ENCODE measurements at regions not wholly inside any gene's neighbourhood (a gene's known extent, or its start where the extent isn't known, plus 50 kb on each side); places are given as distances from the start of the nearest gene placed in this dataset.

- Histone ChIP-seq H3K79me2 (ENCODE audit: insufficient read depth, low read length) (no peaks in the 10 kb centered on the region), H3K4me1 (ENCODE audit: control insufficient read depth in 1 of 2, insufficient read depth in 2 of 2, low read length in 2 of 2) (no peaks in the 10 kb centered on the region), H4K20me1 (ENCODE audit: insufficient read depth, low read length) (no peaks in the 10 kb centered on the region), H3K4me2 (replicated peaks; ENCODE audit: extremely low read depth, low read length, poor library complexity, severe bottlenecking) (no peak overlapping the region), H3K9ac (ENCODE audit: insufficient read depth, low read length, poor library complexity, severe bottlenecking) (no peak overlapping the region), H3K4me3 (replicated peaks in 1 of 3; ENCODE audit: low read depth in 2 of 3, low read length in 3 of 3) (no peak overlapping the region), H2AFZ (ENCODE audit: insufficient read depth, low read depth, low read length, poor library complexity, severe bottlenecking) (no peak overlapping the region), H3K27ac (ENCODE audit: low read depth in 1 of 2, low read length in 2 of 2) (no peak overlapping the region), H3K9me3 (replicated peaks in 1 of 2; ENCODE audit: control insufficient read depth in 1 of 2, insufficient read depth in 1 of 2, low read length in 2 of 2) (no peaks in the 10 kb centered on the region), H3K27me3 (ENCODE audit: control insufficient read depth in 2 of 2, insufficient read depth in 2 of 2, low read length in 2 of 2) (no peaks in the 10 kb centered on the region), H3K36me3 (replicated peaks in 1 of 2; ENCODE audit: control insufficient read depth in 1 of 2, insufficient read depth in 2 of 2, low read length in 2 of 2) (no peaks in the 10 kb centered on the region)
- no peak overlapping the region for H3K4me3 Mint-ChIP-seq
- H3K27ac Mint-ChIP-seq = no peak overlapping the region
- no peak for TF ChIP-seq CTCF (IDR thresholded peaks at IDR 0.05)
- H3K36me3 Mint-ChIP-seq = no peaks in the 10 kb centered on the region
- intact Hi-C loops (cut with micrococcal nuclease) = no loop called here
- H3K4me1 Mint-ChIP-seq = no peaks in the 10 kb centered on the region
- peaks cover 0 to 3% (median 0%) of the 10 kb centered on the region in 7 donors for H3K9me3 Mint-ChIP-seq
- no peaks in the 10 kb centered on the region for H3K27me3 Mint-ChIP-seq (ENCODE audit: low read depth in 3 of 3)
- no CpG with 5 or more reads among the region's 5 CpGs for WGBS (ENCODE audit: insufficient coverage)
- no peak for DNase-seq
These were observed 261.2 kb downstream of the CBLL2 start for GRCh38 chrX:22533898-22534297.

GRCh38 chrX:22534643-22535042 lies 261.9 kb downstream of the CBLL2 start:
- no peak overlapping the region for H3K9ac ChIP-seq (ENCODE audit: insufficient read depth, low read length, poor library complexity, severe bottlenecking)
- H3K4me3 ChIP-seq (replicated peaks in 1 of 3; ENCODE audit: low read depth in 2 of 3, low read length in 3 of 3) = no peak overlapping the region
- H2AFZ ChIP-seq (ENCODE audit: insufficient read depth, low read depth, low read length, poor library complexity, severe bottlenecking) = no peak overlapping the region
- no peaks in the 10 kb centered on the region for H3K4me1 ChIP-seq (ENCODE audit: control insufficient read depth in 1 of 2, insufficient read depth in 2 of 2, low read length in 2 of 2)
- intact Hi-C loops (cut with micrococcal nuclease) = no loop called here
- no peaks in the 10 kb centered on the region for H3K4me1 Mint-ChIP-seq
- H3K27ac ChIP-seq (ENCODE audit: low read depth in 1 of 2, low read length in 2 of 2) = no peak overlapping the region
- H3K9me3 ChIP-seq (replicated peaks in 1 of 2; ENCODE audit: control insufficient read depth in 1 of 2, insufficient read depth in 1 of 2, low read length in 2 of 2) = no peaks in the 10 kb centered on the region
- H3K27me3 Mint-ChIP-seq (ENCODE audit: low read depth in 3 of 3) = no peaks in the 10 kb centered on the region
- no peaks in the 10 kb centered on the region for H3K36me3 ChIP-seq (replicated peaks in 1 of 2; ENCODE audit: control insufficient read depth in 1 of 2, insufficient read depth in 2 of 2, low read length in 2 of 2)
- H4K20me1 ChIP-seq (ENCODE audit: insufficient read depth, low read length) = no peaks in the 10 kb centered on the region
- H3K4me3 Mint-ChIP-seq = no peak overlapping the region
- no peaks in the 10 kb centered on the region for H3K27me3 ChIP-seq (ENCODE audit: control insufficient read depth in 2 of 2, insufficient read depth in 2 of 2, low read length in 2 of 2)
- H3K79me2 ChIP-seq (ENCODE audit: insufficient read depth, low read length) = no peaks in the 10 kb centered on the region
- H3K36me3 Mint-ChIP-seq = no peaks in the 10 kb centered on the region
- no peak for DNase-seq
- peaks cover 0 to 3% (median 0%) of the 10 kb centered on the region in 7 donors for H3K9me3 Mint-ChIP-seq
- WGBS (ENCODE audit: insufficient coverage) = 94% methylated on average over 2 of the region's 5 CpGs
- no peak overlapping the region for H3K27ac Mint-ChIP-seq
- no peak overlapping the region for H3K4me2 ChIP-seq (replicated peaks; ENCODE audit: extremely low read depth, low read length, poor library complexity, severe bottlenecking)
- TF ChIP-seq CTCF (IDR thresholded peaks at IDR 0.05) = no peak
